ENCODE measurements at regions not wholly inside any gene's neighbourhood (a gene's known extent, or its start where the extent isn't known, plus 50 kb on each side); places are given as distances from the start of the nearest gene placed in this dataset.

DNA sequence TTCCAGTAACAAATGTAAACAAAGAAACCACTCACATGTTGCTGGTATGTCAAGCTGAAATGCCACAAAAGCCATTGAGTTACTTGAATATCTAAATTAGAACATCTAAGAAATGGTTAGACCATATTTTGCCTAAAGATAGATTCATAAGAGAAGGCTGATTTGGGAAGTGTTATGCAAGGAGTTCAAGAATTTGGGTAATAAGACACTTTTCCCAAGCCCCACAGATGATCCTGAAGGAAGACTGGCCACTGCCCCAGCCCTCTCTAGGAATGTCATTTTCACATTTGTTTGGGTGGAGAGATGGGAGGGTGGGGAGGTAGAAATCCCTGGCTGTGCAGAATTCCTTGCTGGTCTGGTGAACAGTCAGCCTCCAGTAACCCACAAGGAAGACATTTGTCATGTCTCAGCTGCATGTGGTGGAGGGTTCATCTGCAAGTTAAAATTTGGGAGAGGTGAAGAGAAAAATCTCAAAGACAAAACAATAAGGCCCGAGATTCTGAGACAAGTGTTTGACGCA lies 427.2 kb upstream of the KLF6 start:
- no peaks in the 10 kb centered on the region for H4K20me1 ChIP-seq (replicated peaks; ENCODE audit: control insufficient read depth, extremely low read depth, insufficient read depth, low read length)
- CTCF ChIA-PET: no interaction called here
- no peak overlapping the region for H2AFZ ChIP-seq (ENCODE audit: low read depth, low read length)
- TF ChIP-seq JUN (IDR thresholded peaks at IDR 0.05; ENCODE audit: borderline replicate concordance, insufficient read depth, insufficient read length, low read depth) (no peak), MYC (IDR thresholded peaks at IDR 0.05; ENCODE audit: low read depth, low read length) (no peak), FOS (IDR thresholded peaks at IDR 0.05; ENCODE audit: borderline replicate concordance, insufficient read depth, low read length) (no peak), POLR2AphosphoS5 (IDR thresholded peaks at IDR 0.05; ENCODE audit: insufficient read depth, low read depth, low read length) (no peak), EZH2 (IDR thresholded peaks at IDR 0.05; ENCODE audit: borderline replicate concordance, low read depth, low read length, severe bottlenecking) (no peak), GATA2 (IDR thresholded peaks at IDR 0.05; ENCODE audit: insufficient read depth, insufficient read length, low read depth, low read length) (no peak), POLR2A (IDR thresholded peaks at IDR 0.05; ENCODE audit: low read depth, low read length) (no peak)
- TF ChIP-seq, protein P1, sequence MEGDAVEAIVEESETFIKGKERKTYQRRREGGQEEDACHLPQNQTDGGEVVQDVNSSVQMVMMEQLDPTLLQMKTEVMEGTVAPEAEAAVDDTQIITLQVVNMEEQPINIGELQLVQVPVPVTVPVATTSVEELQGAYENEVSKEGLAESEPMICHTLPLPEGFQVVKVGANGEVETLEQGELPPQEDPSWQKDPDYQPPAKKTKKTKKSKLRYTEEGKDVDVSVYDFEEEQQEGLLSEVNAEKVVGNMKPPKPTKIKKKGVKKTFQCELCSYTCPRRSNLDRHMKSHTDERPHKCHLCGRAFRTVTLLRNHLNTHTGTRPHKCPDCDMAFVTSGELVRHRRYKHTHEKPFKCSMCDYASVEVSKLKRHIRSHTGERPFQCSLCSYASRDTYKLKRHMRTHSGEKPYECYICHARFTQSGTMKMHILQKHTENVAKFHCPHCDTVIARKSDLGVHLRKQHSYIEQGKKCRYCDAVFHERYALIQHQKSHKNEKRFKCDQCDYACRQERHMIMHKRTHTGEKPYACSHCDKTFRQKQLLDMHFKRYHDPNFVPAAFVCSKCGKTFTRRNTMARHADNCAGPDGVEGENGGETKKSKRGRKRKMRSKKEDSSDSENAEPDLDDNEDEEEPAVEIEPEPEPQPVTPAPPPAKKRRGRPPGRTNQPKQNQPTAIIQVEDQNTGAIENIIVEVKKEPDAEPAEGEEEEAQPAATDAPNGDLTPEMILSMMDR (IDR thresholded peaks at IDR 0.05; ENCODE audit: extremely low read depth in 1 of 2, insufficient read depth in 1 of 2, low read depth in 1 of 2, low read length in 2 of 2): no peak
- TF ChIP-seq, protein P2, sequence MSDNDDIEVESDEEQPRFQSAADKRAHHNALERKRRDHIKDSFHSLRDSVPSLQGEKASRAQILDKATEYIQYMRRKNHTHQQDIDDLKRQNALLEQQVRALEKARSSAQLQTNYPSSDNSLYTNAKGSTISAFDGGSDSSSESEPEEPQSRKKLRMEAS (IDR thresholded peaks at IDR 0.05; ENCODE audit: insufficient read depth, insufficient read length): no peak
- POLR2A ChIA-PET: no interaction called here
- DNase-seq (ENCODE audit: low read depth, low spot score) (no peak), FAIRE-seq (no peak)
- H3K9ac ChIP-seq (replicated peaks; ENCODE audit: extremely low read depth, insufficient read depth, low read length): no peak overlapping the region
- no peak overlapping the region for H3K4me2 ChIP-seq (ENCODE audit: insufficient read depth, low read length)
- H3K27ac ChIP-seq (ENCODE audit: insufficient read depth, low read depth, low read length): no peak overlapping the region
- H3K36me3 ChIP-seq (ENCODE audit: control insufficient read depth in 2 of 2, extremely low read depth in 1 of 2, insufficient read depth in 2 of 2, low read length in 2 of 2): no peaks in the 10 kb centered on the region
- intact Hi-C loops (cut with micrococcal nuclease): no loop called here
- H3K4me1 ChIP-seq (ENCODE audit: control insufficient read depth, extremely low read depth, insufficient read depth, low read length): peaks cover 3% of the 10 kb centered on the region
- dilution Hi-C loops (cut with MboI; ENCODE audit: extremely low pct_ligation_motif_present, low sequenced_read_pairs): no loop called here
- H3K79me2 ChIP-seq (ENCODE audit: control insufficient read depth, insufficient read depth, low read length): no peaks in the 10 kb centered on the region
- H3K9me3 ChIP-seq (replicated peaks; ENCODE audit: control insufficient read depth, insufficient read depth, low read length): no peaks in the 10 kb centered on the region
- no peaks in the 10 kb centered on the region for H3K27me3 ChIP-seq (ENCODE audit: control insufficient read depth in 2 of 2, insufficient read depth in 2 of 2, low read length in 2 of 2)
- no peaks in the 10 kb centered on the region for H3K9me1 ChIP-seq (replicated peaks; ENCODE audit: control insufficient read depth, extremely low read depth, insufficient read depth, low read length)
- no TSS peak for BruUV-seq (replicated peaks)
- H3K4me3 ChIP-seq (replicated peaks in 1 of 3; ENCODE audit: insufficient read depth in 1 of 3, low read depth in 1 of 3, low read length in 3 of 3): no peak overlapping the region
